ENCODE measurements at regions not wholly inside any gene's neighbourhood (a gene's known extent, or its start where the extent isn't known, plus 50 kb on each side); places are given as distances from the start of the nearest gene placed in this dataset.
"Not testable (repeated sequence)": the region's sequence is repeated elsewhere in the genome, so short reads cannot be mapped to it uniquely, and the experiment has no call there.

DNA sequence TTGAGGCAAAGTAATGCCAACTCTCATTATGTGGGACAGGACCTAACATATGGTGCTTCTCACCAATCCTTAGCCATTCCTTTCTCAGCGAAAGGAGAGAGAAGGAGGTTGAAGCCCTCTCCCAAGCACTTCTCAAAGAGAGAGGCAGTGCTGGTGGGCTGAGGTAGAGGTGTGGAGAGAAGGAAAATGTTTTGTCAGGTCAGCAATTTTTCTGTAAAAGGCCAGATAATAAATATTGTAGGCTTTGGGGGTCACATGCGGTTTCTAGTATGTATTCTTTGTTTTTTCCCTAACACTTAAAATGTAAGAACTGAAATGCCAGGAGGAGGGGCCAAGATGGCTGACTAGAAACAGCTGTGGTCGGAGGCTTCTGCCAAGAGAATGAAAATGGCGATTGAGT, 225.0 kb upstream of the NPY start:
- no peak for DNase-seq

DNA sequence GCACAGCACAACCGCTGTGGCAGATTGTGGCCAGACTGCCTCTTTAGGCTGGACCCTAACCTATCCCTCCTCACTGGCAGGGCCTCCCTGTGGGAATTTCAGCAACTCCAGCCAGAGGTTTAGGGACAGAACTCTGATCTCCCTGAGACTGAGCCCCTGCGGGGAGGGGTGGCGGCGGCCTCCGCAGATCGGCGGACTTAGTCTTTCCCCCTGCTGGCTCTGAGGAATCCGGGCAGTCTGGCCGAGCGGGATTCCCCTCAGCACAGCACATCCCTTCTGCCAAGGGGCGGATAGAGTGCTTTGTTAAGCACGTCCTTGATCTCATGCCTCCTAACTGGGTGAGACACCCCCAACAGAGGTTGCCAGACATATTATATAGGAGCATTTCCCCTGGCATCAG, 224.2 kb upstream of the NPY start:
- DNase-seq = no peak

DNA sequence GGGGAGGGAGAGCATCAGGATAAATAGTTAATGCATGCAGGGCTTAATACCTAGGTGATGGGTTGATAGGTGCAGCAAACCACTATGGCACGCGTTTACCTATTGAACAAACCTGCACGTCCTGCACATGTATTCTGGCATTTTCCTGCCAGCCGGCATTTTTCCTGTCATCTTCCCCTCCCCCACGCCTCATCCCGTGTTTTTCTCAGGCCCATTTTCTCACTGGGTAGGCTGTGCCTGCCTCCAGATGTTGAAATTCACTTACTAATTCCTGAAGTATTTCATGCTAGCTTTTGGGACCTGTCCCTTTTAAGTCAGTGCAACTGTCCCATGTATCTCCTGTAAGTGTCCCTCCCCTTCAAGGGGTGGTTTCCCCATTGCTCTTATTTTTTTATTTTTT, 220.3 kb upstream of the NPY start:
- DNase-seq = no peak

DNA sequence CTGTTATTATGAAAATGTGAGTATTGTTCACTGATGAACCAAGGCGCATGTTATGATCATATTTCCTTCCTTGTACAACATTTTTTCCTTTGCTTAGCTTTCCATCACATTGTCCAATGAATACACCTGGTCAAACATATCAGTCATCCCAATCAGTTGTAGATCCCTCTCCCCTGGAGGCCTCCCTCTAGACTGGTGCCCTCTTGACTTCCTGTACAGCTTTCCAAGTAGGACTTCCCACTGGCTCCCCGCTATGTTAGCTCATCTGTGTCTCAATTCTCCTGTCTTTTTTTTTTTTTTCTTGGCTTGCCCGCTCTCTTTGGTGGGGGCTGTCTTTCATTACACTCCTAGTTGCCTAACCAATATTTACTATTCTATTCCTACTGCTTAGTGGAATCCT, 214.2 kb upstream of the NPY start:
- peak; percentile 96 for DNase-seq

DNA sequence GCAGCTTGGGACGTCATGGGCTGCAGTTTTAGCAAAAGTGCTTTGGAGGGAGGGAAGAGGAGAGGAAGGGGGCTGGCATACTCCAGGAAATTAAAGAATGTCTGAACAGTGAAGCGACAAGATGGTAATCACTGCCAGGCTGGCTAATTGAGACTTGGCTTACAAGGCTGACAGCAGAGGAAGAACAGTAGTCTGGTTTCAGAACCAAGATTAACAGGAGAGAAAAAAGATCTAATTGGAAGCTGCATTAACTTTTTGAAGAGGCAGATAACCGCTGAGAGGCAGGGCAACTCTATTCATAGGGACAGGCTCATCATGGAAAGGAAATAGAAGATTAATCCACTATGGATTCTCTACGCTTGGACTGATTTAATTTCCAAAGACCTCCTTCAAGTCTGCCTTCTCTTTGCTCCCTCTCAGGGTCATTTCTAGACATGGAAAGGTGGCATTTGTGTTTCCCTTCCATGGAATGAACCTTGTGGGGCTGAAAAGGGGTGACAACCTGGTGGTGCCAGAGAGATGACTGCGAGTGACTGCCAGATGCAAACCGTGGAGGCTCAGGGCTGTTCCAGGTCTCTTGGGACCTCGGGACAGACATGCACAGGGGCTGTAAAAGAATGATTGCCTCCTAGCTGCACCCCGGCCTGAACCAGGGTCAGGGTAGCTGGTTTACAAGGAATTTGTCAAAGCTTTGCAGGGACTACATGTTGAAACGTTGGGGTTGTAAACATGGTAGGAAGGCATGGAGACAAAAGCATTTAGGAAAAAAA, 210.2 kb upstream of the NPY start:
- no peak for DNase-seq

DNA sequence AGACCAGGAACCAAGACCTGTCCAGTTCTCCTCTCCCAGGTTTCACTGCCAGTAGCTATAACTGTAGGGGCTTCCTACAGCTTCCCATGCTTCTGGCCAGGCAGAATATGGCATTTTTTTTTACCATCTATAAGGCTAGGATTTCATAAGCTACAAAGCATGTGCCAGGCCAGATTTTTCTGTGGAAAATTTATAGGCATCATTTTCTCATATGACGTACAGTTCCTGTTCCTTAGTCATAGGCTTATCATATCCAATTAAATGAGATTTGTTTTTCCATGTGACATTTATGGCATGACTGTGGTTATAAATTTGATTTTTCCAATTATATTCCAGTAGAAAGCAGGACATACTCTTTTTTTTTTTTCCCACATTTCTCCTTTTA, 208.6 kb upstream of the NPY start:
- DNase-seq = peak; percentile 17

DNA sequence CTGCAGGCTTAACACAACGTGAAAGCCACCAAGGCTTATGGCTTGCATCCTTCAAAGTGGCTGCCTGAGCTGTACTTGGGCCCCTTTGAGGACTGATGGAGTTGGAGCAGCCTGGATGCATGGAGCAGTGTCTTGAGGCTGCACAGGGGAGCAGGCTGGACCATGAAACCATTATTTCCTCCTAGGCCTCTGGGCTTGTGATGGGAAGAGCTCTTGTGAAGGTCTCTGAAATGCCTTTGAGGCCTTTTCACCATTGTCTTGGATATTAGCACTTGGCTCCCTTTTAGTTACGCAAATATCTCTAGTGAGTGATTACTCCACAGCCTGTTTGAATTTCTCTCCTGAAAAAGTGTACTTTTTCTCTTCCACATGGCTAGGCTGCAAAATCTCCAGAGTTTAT, 201.2 kb upstream of the NPY start:
- DNase-seq = no peak

DNA sequence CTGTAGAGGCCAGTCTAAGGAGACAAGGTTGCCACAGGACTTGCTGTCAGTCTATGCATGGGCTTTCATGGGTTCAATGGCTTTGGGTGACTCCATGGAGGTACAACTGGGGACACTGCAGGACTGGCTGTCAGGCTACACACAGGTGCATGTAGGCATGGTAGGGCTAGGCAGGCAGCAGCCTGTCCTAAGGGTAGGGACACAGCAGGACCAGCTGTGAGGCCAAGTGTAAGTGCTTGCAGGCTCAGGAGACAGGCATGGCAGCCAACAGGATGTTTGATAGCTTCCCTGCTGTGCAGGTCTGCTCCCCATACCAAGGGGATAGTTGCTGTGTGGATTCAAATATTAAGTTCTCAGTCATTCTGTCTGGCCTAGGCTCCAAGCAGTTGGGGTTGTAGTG, 181.0 kb upstream of the NPY start:
- DNase-seq = peak; percentile 60

DNA sequence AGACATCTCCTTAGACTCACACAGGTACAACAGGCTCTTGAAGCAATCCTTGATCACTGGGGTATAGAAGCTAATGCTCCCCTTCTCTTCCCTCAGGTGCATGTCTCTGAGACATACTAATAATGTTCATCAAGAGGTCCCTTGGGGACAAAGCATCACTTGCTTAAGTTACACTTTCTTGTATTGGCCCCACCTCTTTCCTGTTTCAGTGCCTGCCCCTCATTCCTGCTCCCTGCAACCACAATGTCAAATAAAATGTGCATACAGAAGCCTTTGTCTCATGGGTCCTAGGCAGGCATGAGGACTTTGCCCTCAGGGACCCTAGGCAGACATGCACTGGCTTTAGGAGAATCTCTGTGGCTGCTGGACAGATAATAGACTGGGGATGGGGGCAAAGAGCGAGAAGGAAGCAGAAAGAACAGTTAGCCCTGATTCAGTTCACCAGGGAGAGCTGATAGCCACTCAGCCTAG, 175.0 kb upstream of the NPY start:
- DNase-seq = peak; percentile 35

DNA sequence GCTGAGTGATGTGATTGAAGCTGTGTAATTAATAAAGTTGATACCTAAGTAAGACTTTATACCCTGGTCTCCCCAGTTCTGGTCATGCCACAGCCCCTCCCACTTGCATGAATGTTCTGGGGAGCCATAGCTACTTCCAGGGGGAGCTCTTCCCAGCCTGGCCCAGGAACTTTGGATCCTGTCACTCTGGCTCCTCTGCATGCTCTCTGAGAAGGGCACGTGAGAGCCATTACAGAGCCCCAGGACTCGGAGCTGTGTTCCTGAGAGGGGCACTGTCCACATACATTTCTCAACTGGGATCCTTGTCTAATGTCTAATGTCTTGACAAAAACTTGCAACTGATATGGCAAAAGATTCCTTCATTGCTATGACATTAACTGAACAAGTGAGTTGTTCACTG, 173.9 kb upstream of the NPY start:
- DNase-seq = no peak

DNA sequence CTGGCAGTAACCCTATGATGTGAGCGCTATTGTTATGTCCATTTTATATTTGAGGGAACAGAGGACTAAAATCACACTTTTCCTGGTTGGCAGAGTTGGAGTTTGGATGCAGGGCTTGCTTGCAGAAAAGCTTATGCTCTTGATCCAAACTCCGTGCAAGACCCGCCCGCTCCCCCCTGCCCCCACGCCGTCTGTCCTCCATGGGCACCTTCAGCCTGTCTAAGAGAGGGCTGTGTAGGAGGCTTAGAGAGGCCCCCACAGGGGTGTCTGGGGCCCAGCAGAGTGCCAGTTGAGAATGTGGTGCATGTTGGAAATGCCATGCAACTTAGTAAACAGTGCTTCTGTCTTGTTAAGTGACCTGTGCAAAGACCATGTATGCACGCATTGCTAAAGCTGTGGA, 170.5 kb upstream of the NPY start:
- DNase-seq = no peak

DNA sequence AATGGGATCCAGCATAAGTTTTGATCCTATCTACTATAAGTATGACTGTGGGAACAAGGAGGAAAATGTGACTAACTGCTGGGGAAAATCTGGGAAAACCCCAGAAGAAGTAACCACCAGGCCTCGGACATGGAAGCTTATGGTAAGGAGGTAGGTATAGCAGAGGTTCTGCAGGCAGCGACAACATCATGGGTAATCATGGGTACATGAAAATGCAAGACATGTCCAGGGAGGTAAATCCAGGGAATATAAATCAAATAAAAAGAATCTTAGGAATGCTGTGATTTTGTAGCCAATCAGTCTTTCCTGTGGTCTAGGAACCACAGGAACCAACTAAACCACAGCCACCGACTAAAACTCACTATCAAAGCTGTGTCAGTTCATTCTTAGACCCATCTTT, 168.3 kb upstream of the NPY start:
- DNase-seq = no peak

DNA sequence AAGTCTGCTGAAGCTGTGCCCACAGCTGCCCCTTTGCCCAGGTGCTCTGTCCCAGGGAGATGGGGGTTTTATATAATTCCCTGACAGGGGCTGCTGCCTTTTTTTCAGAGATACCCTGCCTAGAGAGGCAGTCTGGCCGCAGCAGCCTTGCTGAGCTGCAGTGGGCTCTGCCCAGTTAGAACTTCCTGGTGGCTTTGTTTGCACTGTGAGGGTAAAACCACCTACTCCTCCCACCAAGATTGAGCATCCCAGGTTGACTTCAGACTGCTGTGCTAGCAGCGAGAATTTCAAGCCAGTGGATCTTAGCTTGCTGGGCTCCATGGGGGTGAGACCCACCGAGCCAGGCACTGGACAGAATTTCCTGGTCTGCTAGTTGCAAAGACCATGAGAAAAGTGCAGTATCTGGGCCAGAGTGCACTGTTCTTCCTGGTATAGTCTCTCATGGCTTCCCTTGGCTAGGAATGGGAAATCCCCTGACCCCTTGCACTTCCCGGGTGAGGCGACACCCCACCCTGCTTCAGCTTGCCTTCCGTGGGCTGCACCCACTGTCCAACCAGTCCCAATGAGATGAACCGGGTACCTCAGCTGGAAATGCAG, 166.0 kb upstream of the NPY start:
- DNase-seq = not testable (repeated sequence)

DNA sequence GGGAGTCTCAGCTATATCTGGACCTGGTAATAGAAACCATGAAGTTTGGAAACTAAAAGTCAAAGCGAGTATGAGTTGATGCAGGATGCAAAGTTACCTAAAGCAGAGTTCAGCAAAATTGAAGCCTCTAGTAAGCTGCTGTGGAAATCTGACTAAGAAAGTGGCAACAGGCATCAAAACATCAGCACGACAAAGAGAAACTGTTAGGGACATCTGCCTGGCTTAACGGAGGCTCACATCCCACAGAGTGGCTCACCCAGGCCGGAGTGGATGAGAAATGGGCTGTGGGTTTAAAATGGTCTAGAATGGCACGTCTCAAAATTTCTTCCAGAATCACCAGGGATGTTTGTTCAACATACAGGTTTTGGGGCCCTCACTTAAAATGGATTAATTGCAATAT, 164.1 kb upstream of the NPY start:
- DNase-seq = no peak

DNA sequence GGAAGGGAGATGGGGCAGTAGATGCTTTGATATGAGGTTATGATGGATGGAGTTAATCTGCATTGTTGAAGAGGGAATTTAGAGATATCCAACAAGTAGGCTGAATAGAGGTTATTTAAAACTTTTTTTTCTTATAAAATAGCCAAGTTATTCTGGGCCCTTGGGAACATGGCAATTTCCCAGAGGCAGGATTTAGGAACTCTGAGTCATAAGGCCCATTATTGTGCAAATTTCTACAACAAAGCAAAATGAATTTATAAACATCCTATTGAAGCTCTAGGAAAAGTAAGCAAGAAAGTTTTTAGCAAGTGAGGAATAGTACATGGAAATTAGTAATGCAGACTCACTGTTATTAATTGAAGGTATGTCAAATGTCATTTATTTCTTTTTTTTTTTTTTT, 160.9 kb upstream of the NPY start:
- DNase-seq = no peak

DNA sequence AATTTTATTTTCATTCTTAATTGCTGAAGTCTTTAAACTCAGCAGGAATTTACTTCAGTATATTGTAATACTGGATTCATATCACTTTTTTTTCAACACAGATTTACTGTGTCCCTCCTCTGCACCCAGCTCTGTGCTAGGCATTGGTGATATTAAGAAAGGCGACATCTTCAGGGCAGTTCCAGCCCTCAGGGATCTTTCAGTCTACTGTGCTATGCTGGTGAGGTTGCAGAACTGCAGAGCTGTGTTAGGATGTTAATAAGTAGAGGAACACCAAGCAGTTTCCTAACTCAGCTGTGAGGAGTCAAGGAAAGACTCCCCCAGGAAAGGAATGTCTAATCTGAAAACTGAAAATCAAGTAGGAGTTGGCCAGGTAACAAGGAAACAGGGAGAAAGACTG, 158.2 kb upstream of the NPY start:
- no peak for DNase-seq

DNA sequence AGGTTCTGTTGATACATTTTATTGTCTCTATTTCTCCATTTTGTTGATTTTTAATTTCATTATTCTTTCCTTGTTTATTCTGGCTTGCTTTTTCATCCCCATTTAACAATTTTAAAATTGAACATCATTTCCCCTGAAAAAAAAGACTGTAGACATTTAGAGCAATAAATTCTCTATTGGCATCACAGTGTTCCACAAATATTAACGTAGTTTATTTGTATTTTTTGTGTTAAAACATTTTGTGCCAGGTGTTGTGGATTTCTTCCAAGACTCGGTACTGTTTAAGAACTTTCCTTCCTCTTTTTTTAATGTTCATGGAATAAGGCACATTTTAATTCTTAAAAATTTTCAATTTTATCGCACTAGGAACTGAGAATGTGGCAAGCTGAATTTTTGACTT, 156.1 kb upstream of the NPY start:
- no peak for DNase-seq

DNA sequence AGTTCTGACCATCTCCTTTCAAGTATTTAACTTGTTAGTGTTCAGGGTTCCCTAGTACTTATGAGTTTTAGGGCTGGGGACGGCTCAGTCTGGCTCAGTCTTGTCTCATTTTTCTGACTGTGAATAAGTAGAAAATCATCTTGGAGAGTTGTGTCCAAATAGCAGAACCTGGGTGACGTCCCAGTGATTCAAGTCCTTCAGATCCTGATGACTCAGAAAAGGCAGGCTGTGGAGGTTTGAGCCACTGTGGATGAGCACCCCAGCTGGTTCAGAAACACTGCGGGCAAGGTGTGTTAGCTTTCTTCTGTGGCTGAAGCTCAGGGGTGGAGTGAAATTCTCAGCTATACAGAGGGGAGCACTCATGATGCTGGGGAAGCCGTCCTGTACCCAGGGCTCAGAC, 154.4 kb upstream of the NPY start:
- DNase-seq = no peak

DNA sequence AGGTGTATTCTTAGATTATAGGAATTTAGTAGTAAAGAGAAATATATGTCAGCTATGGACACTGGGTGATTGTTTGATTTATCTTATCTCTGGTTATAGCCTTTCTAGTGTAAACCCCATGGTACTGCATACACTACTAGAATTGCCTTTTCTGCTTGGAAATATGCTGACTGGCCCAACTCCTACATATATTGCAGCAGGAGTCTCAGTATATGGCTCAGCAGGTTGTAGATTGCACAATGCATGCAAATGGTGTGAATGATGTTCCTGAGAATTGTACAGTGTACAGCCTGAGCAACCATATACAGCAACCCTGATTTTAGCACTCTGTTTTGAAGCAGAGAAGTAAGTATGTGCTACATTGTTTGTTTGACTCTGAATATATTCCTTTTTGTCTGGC, 153.4 kb upstream of the NPY start:
- no peak for DNase-seq

DNA sequence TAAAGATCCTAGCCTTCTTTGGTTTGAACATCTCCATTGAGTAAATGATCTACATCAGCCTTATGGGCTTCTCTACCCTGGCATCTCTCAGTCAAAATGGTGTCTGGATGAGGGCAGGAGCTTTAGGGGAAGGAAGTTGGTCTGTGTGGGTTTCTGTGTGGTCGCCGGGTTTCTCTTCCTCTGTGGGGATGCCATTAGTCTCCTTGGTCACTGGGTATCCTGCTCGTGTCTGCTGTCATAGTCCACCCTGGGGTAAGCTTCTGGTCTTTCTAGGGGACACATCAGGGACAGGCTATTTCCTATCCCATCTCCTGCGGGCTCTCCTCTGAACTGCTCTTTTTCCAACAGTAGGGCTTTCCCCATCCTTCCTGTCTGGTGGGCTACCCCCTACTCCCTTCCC, 150.3 kb upstream of the NPY start:
- no peak for DNase-seq

DNA sequence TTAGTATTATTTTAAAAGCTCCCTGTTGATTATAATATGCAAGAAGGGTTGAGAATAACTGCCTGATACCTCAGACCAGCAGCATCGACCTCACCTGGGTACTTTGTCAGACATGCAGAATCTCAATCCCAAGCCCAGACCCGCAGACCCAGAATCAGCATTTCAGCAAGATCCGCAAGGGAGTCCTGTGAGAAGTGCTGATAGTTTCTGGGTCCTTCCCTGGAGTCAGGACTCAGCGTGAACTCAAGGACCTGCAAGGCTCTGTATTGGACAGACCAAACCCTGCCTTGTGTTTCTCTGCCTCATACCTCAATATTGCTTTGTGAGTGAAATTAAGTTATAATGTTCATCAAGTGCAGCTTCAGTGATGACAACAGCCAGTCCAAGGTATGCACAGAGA, 149.5 kb upstream of the NPY start:
- no peak for DNase-seq

DNA sequence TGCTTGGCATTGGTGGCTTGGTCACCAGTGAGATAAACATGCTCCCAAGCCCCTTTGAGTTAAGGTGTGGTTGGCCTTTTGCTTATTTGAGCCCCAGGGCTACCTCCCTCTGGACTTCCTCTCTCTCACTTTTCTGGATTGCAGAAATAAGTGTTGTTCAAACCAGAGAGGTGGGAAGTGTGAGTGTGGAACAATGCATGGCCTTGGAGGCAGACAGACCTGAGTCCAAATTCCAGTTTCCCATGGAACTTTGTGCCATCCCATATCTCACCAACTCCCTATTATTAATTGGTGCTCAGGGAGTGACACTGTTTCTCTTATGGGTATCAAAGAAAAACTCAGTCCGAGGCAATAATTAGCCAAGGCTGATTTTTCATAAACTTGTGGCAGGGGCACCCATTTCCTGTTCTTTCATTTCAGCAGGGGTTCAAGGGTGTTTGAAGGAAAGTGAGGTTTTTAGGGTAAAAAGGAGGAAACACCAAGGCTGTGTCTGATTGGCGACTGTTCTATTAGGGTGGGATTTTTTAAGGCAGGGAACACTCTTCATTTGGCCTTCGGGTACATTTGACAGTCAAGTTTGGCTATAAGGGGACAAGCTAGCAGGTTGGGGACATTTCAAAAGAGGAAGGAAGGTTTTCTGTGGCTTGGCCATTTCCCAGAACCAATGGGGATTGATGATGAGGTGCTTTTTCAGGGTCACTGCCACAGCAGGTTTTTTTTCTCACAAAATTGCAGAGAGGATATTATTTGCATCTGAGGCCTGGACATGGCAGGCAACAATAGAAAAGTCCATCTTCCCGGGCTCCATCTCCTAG, 148.8 kb upstream of the NPY start:
- DNase-seq = no peak

DNA sequence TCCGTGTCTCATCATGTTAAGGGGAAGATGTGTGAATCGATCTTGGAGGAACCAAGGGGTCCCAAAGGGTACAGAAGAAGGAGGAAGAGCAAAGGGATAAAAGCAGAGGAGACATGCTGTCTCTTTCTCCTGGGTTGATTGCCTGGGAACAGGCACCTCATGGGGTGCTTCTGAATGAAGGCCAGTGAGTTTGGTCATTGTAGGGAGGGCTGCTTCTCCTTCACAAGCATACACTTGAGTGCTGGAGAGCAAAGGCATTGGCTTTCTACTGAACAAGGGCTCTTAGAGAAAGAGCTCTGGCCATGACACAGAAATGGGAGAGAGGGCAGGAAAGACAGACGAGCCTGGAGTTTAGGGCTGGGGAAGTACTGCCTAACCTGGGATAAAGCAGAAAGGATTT, 146.7 kb upstream of the NPY start:
- DNase-seq = no peak

DNA sequence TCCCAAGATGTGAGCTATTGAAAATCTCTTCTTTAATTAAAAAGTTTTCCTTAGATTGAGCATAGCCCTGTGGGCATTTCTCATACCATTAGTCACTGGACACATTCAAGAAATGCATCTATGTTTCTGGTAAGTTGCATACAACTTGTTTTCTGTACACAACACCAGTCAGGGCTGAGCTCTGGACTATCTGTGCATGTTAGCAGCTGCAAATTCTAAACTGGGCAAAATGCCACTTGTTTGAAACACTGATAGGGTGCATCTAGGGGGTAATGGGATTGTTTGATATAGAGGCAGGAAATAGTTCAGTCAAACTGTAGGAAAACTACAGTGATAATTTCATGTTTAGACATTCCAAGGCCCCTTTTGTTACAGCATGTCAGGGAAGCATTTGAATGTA, 145.6 kb upstream of the NPY start:
- DNase-seq = no peak

Data from NCI-H146 (cell line).